ENCODE measurements at regions not wholly inside any gene's neighbourhood (a gene's known extent, or its start where the extent isn't known, plus 50 kb on each side); places are given as distances from the start of the nearest gene placed in this dataset.
A peak's percentile ranks its signal among the peaks of the same experiment; 100 is the strongest.

GRCh38 chr16:10255728-10256127 lies 73.5 kb upstream of the GRIN2A start:
- H3K27ac ChIP-seq (ENCODE audit: insufficient read depth, low read depth, low read length), result no peak overlapping the region
- no peak for TF ChIP-seq JUN (IDR thresholded peaks at IDR 0.05; ENCODE audit: borderline replicate concordance, insufficient read depth, insufficient read length, low read depth)
- TF ChIP-seq FOS (IDR thresholded peaks at IDR 0.05; ENCODE audit: borderline replicate concordance, insufficient read depth, low read length), result no peak
- TF ChIP-seq MYC (IDR thresholded peaks at IDR 0.05; ENCODE audit: low read depth, low read length), result no peak
- H3K36me3 ChIP-seq (ENCODE audit: control insufficient read depth in 2 of 2, extremely low read depth in 1 of 2, insufficient read depth in 2 of 2, low read length in 2 of 2), result no peaks in the 10 kb centered on the region
- H3K79me2 ChIP-seq (ENCODE audit: control insufficient read depth, insufficient read depth, low read length), result no peaks in the 10 kb centered on the region
- H3K9ac ChIP-seq (replicated peaks; ENCODE audit: extremely low read depth, insufficient read depth, low read length), result no peak overlapping the region
- FAIRE-seq (no peak), DNase-seq (ENCODE audit: low read depth, low spot score) (no peak)
- dilution Hi-C loops (cut with MboI; ENCODE audit: extremely low pct_ligation_motif_present, low sequenced_read_pairs) (no loop called here), intact Hi-C loops (cut with micrococcal nuclease) (loop anchor here (1.0 kb wide), 1 partner anchor 254 kb away; no protein-coding TSS in a partner anchor)
- no TSS peak for BruUV-seq (replicated peaks)
- no peaks in the 10 kb centered on the region for H3K27me3 ChIP-seq (ENCODE audit: control insufficient read depth in 2 of 2, insufficient read depth in 2 of 2, low read length in 2 of 2)
- H3K9me1 ChIP-seq (replicated peaks; ENCODE audit: control insufficient read depth, extremely low read depth, insufficient read depth, low read length), result no peaks in the 10 kb centered on the region
- CTCF ChIA-PET, result interaction anchor here (0.8 to 4.2 kb wide), 3 partner anchors 254 to 481 kb away, joined by 3 to 90 read pairs (median 6); no protein-coding TSS in a partner anchor
- no peaks in the 10 kb centered on the region for H4K20me1 ChIP-seq (replicated peaks; ENCODE audit: control insufficient read depth, extremely low read depth, insufficient read depth, low read length)
- H3K4me3 ChIP-seq (replicated peaks in 1 of 3; ENCODE audit: insufficient read depth in 1 of 3, low read depth in 1 of 3, low read length in 3 of 3), result no peak overlapping the region
- no peaks in the 10 kb centered on the region for H3K4me1 ChIP-seq (ENCODE audit: control insufficient read depth, extremely low read depth, insufficient read depth, low read length)
- POLR2A ChIA-PET, result no interaction called here
- H3K9me3 ChIP-seq (replicated peaks; ENCODE audit: control insufficient read depth, insufficient read depth, low read length), result no peaks in the 10 kb centered on the region
- H2AFZ ChIP-seq (ENCODE audit: low read depth, low read length), result no peak overlapping the region
- no peak overlapping the region for H3K4me2 ChIP-seq (ENCODE audit: insufficient read depth, low read length)

- intact Hi-C loops (cut with micrococcal nuclease), result loop anchor here (1.0 kb wide), 2 partner anchors 252 to 480 kb away; no protein-coding TSS in a partner anchor
These were observed 74.8 kb upstream of the GRIN2A start for GRCh38 chr16:10256784-10257641.

More at GRCh38 chr16:10256784-10257641, 74.8 kb upstream of the GRIN2A start:
- Histone ChIP-seq H2AFZ (ENCODE audit: low read depth, low read length) (no peak overlapping the region), H3K9me3 (replicated peaks; ENCODE audit: control insufficient read depth, insufficient read depth, low read length) (no peaks in the 10 kb centered on the region), H4K20me1 (replicated peaks; ENCODE audit: control insufficient read depth, extremely low read depth, insufficient read depth, low read length) (no peaks in the 10 kb centered on the region), H3K27ac (ENCODE audit: insufficient read depth, low read depth, low read length) (no peak overlapping the region), H3K9me1 (replicated peaks; ENCODE audit: control insufficient read depth, extremely low read depth, insufficient read depth, low read length) (no peaks in the 10 kb centered on the region), H3K4me3 (replicated peaks in 1 of 3; ENCODE audit: insufficient read depth in 1 of 3, low read depth in 1 of 3, low read length in 3 of 3) (no peak overlapping the region), H3K36me3 (ENCODE audit: control insufficient read depth in 2 of 2, extremely low read depth in 1 of 2, insufficient read depth in 2 of 2, low read length in 2 of 2) (no peaks in the 10 kb centered on the region), H3K4me1 (ENCODE audit: control insufficient read depth, extremely low read depth, insufficient read depth, low read length) (no peaks in the 10 kb centered on the region), H3K79me2 (ENCODE audit: control insufficient read depth, insufficient read depth, low read length) (no peaks in the 10 kb centered on the region), H3K27me3 (ENCODE audit: control insufficient read depth in 2 of 2, insufficient read depth in 2 of 2, low read length in 2 of 2) (no peaks in the 10 kb centered on the region), H3K9ac (replicated peaks; ENCODE audit: extremely low read depth, insufficient read depth, low read length) (no peak overlapping the region), H3K4me2 (ENCODE audit: insufficient read depth, low read length) (no peak overlapping the region)
- ChIA-PET POLR2A (no interaction called here), CTCF (interaction anchor here (0.8 to 4.2 kb wide), 4 partner anchors 225 to 480 kb away, joined by 3 to 90 read pairs (median 4); no protein-coding TSS in a partner anchor)
- DNase-seq (ENCODE audit: low read depth, low spot score) (peak; percentile 7), FAIRE-seq (peak; percentile 18)
- no TSS peak for BruUV-seq (replicated peaks)
- dilution Hi-C loops (cut with MboI; ENCODE audit: extremely low pct_ligation_motif_present, low sequenced_read_pairs), result no loop called here
- TF ChIP-seq CTCF (IDR thresholded peaks at IDR 0.05; ENCODE audit: extremely low read depth in 1 of 2, insufficient read depth in 1 of 2, low read depth in 1 of 2, low read length in 2 of 2) (peak; percentile 43 to 67), POLR2AphosphoS5 (IDR thresholded peaks at IDR 0.05; ENCODE audit: insufficient read depth, low read depth, low read length) (no peak)
